HG02642 (cell line): ENCODE measurements at regions not wholly inside any gene's neighbourhood (a gene's known extent, or its start where the extent isn't known, plus 50 kb on each side); places are given as distances from the start of the nearest gene placed in this dataset.
A peak's percentile ranks its signal among the peaks of the same experiment; 100 is the strongest.

Experiments
- ATAC-seq: cut with Tn5 transposase; IDR thresholded peaks from one replicate; pipeline ENCODE4 v1.9.1; 2021; ENCODE audit warnings: mild to moderate bottlenecking; ENCODE audit not compliant: unreplicated experiment, poor library complexity

GRCh38 chr18:63071701-63072141, 247.8 kb downstream of the BCL2 start:
- ATAC-seq: no peak

- no peak for ATAC-seq
Observed at GRCh38 chr18:63070767-63071502, 248.6 kb downstream of the BCL2 start.

GRCh38 chr18:63069496-63069895, 250.1 kb downstream of the BCL2 start:
- no peak for ATAC-seq

- ATAC-seq: no peak
Observed at GRCh38 chr18:63067939-63068338, 251.6 kb downstream of the BCL2 start.

GRCh38 chr18:63065172-63065571, 254.4 kb downstream of the BCL2 start:
- no peak for ATAC-seq

GRCh38 chr18:63063171-63063570, 256.4 kb downstream of the BCL2 start:
- ATAC-seq: no peak

GRCh38 chr18:63062246-63062645, 257.3 kb downstream of the BCL2 start:
- ATAC-seq: no peak

GRCh38 chr18:63061303-63061702, 258.3 kb downstream of the BCL2 start:
- ATAC-seq: no peak

- no peak for ATAC-seq
Observed at GRCh38 chr18:63058521-63058920, 261.0 kb downstream of the BCL2 start.

GRCh38 chr18:63057707-63058106, 261.9 kb downstream of the BCL2 start:
- ATAC-seq: no peak

- ATAC-seq: no peak
Observed at GRCh38 chr18:63054901-63055584, 264.5 kb downstream of the BCL2 start.

- ATAC-seq: no peak
Observed at GRCh38 chr18:63051928-63052327, 267.6 kb downstream of the BCL2 start.

- peak; percentile 42 for ATAC-seq
Observed at GRCh38 chr18:63050667-63051395, 268.7 kb downstream of the BCL2 start.

- no peak for ATAC-seq
Observed at GRCh38 chr18:63046375-63046774, 273.2 kb downstream of the BCL2 start.

- no peak for ATAC-seq
Observed at GRCh38 chr18:63043516-63043915, 276.1 kb downstream of the BCL2 start.

GRCh38 chr18:63042351-63042750, 277.2 kb downstream of the BCL2 start:
- ATAC-seq: no peak

- peak; percentile 72 for ATAC-seq
Observed at GRCh38 chr18:63040788-63041410, 278.7 kb downstream of the BCL2 start.

GRCh38 chr18:63037491-63037890, 282.1 kb downstream of the BCL2 start:
- no peak for ATAC-seq

GRCh38 chr18:63031375-63031774, 288.2 kb downstream of the BCL2 start:
- no peak for ATAC-seq
